Keratinocyte (primary cell): ENCODE measurements at regions not wholly inside any gene's neighbourhood (a gene's known extent, or its start where the extent isn't known, plus 50 kb on each side); places are given as distances from the start of the nearest gene placed in this dataset.
"Not testable (repeated sequence)": the region's sequence is repeated elsewhere in the genome, so short reads cannot be mapped to it uniquely, and the experiment has no call there.

ENCODE experiments used
- DNase-seq: peaks from one replicate; pipeline ENCODE4 v3.0.0-alpha.2; 2011; ENCODE audit warnings: low read depth, missing footprints, low spot score
- FAIRE-seq: peaks from 2 replicates; lab custom pipeline; 2011; peaks lifted over from hg19 to GRCh38; lab: Jason Lieb, UNC
- H2AFZ ChIP-seq: 2 replicates; pipeline ENCODE4 v1.6.0; 2012; ENCODE audit warnings: low read length, control low read depth, inconsistent platforms; ENCODE audit not compliant: control insufficient read depth
- H3K27ac ChIP-seq: 2 replicates; pipeline ENCODE4 v1.5.1; 2011; ENCODE audit warnings: low read length; ENCODE audit not compliant: control insufficient read depth, insufficient read depth
- H3K27me3 ChIP-seq: 3 replicates; pipeline ENCODE4 v1.6.0; 2011; ENCODE audit warnings: low read length; ENCODE audit not compliant: control insufficient read depth, insufficient read depth; ENCODE audit errors: extremely low read depth
- H3K36me3 ChIP-seq, 2 experiments: 2 replicates in 1 of 2; 3 replicates in 1 of 2; pipeline ENCODE4 v1.5.1; 2011; ENCODE audit warnings: low read length in 2 of 2, mild to moderate bottlenecking in 1 of 2; ENCODE audit not compliant: control insufficient read depth in 2 of 2, insufficient read depth in 2 of 2; ENCODE audit errors: extremely low read depth in 1 of 2
- H3K4me1 ChIP-seq: 3 replicates; pipeline ENCODE4 v1.5.1; 2011; ENCODE audit warnings: low read length; ENCODE audit not compliant: control insufficient read depth, insufficient read depth; ENCODE audit errors: extremely low read depth
- H3K4me2 ChIP-seq: 3 replicates; pipeline ENCODE4 v1.6.0; 2011; ENCODE audit warnings: low read depth, low read length; ENCODE audit not compliant: control insufficient read depth, insufficient read depth; ENCODE audit errors: extremely low read depth
- H3K4me3 ChIP-seq, 3 experiments: fragments of 200-600 bp in 1 of 3; sonication (generic) in 1 of 3; 2 replicates in 2 of 3; 3 replicates in 1 of 3; pipeline ENCODE4 v1.5.1; 2011 to 2016; ENCODE audit warnings: low read length in 3 of 3, mild to moderate bottlenecking in 3 of 3, control low read depth in 2 of 3, inconsistent platforms in 1 of 3, low read depth in 1 of 3, mixed read lengths in 1 of 3, mixed run types in 1 of 3, moderate library complexity in 1 of 3; ENCODE audit not compliant: control insufficient read depth in 2 of 3, insufficient read depth in 2 of 3; ENCODE audit errors: extremely low read depth in 1 of 3
- H3K79me2 ChIP-seq: 2 replicates; pipeline ENCODE4 v1.6.0; 2012; ENCODE audit warnings: low read length; ENCODE audit not compliant: control insufficient read depth, insufficient read depth
- H3K9ac ChIP-seq: 3 replicates; pipeline ENCODE4 v1.6.0; 2011; ENCODE audit warnings: low read length; ENCODE audit not compliant: control insufficient read depth, insufficient read depth; ENCODE audit errors: extremely low read depth
- H3K9me1 ChIP-seq: 3 replicates; pipeline ENCODE4 v1.6.0; 2011; ENCODE audit warnings: low read length; ENCODE audit not compliant: control insufficient read depth, insufficient read depth; ENCODE audit errors: extremely low read depth
- H3K9me3 ChIP-seq: 2 replicates; pipeline ENCODE4 v1.5.1; 2012; ENCODE audit warnings: low read depth, low read length; ENCODE audit not compliant: control insufficient read depth
- H4K20me1 ChIP-seq: 3 replicates; pipeline ENCODE4 v1.6.0; 2011; ENCODE audit warnings: low read length; ENCODE audit not compliant: control insufficient read depth, insufficient read depth; ENCODE audit errors: extremely low read depth
- CTCF ChIP-seq, 3 experiments: IDR thresholded peaks in 1 of 3; conservative IDR thresholded peaks in 1 of 3; optimal IDR thresholded peaks in 1 of 3; 2 replicates in 2 of 3; 3 replicates in 1 of 3; pipeline versions ENCODE3 to v1.5.1; 2011; ENCODE audit warnings: low read length in 3 of 3, mild to moderate bottlenecking in 3 of 3, moderate library complexity in 2 of 3, control low read depth in 1 of 3, inconsistent platforms in 1 of 3; ENCODE audit not compliant: insufficient read depth in 2 of 3; ENCODE audit errors: extremely low read depth in 1 of 3
- EZH2 ChIP-seq: IDR thresholded peaks from one replicate; pipeline ENCODE4 v1.6.1; 2012; ENCODE audit warnings: inconsistent platforms, mild to moderate bottlenecking, low read length, moderate library complexity
- dilution Hi-C: fragments of 300-500 bp; cut with MboI; formaldehyde crosslinking; loops from one replicate; pipeline ENCODE4 v1.7.0; 2020; ENCODE audit warnings: low sequenced_read_pairs; ENCODE audit not compliant: extremely low pct_ligation_motif_present

DNA sequence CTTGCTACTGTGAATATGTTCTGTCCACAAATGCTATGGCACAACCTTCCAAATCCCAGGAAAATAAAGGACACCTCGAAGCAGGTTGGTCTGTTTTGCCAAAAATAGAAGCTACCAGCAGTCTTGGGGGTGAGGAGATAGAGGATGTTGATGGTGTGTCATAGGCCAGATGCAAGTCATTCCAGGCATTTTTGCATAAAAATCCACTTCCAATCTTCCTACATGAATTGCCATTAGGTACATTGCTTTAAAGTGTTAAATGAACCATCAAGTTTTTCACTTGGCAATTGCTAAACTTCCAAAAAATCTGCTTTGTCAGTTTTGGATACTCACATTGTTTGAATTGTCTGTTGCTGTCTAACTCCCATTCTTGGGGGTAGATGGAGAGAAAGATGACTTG lies 295.4 kb downstream of the MYCN start:
- TF ChIP-seq EZH2 (no peak), CTCF (optimal IDR thresholded peaks at IDR 0.05 in 1 of 3, IDR thresholded peaks at IDR 0.05 in 1 of 3, conservative IDR thresholded peaks at IDR 0.05 in 1 of 3; ENCODE audit: extremely low read depth in 1 of 3, insufficient read depth in 2 of 3, low read length in 3 of 3) (no peak)
- H3K27ac ChIP-seq, result no peak overlapping the region
- no peaks in the 10 kb centered on the region for H4K20me1 ChIP-seq
- H3K4me2 ChIP-seq, result no peak overlapping the region
- no peaks in the 10 kb centered on the region for H3K27me3 ChIP-seq
- no peaks in the 10 kb centered on the region for H3K36me3 ChIP-seq
- no peak overlapping the region for H3K9ac ChIP-seq
- H3K4me1 ChIP-seq, result no peaks in the 10 kb centered on the region
- no peak overlapping the region for H2AFZ ChIP-seq
- no peak overlapping the region for H3K4me3 ChIP-seq
- no peaks in the 10 kb centered on the region for H3K9me1 ChIP-seq
- no peaks in the 10 kb centered on the region for H3K9me3 ChIP-seq
- no peaks in the 10 kb centered on the region for H3K79me2 ChIP-seq
- dilution Hi-C loops, result no loop called here
- no peak for FAIRE-seq
- DNase-seq, result no peak

DNA sequence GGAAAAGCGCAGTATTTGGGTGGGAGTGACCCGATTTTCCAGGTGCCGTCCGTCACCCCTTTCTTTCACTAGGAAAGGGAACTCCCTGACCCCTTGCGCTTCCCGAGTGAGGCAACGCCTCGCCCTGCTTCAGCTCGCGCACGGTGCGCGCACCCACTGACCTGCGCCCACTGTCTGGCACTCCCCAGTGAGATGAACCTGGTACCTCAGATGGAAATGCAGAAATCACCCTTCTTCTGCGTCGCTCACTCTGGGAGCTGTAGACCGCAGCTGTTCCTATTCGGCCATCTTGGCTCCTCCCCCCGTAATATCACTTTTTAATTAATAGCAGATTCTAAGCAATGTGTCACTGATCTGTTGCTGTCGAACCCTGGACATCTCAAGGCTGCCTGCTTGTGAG lies 294.9 kb downstream of the MYCN start:
- FAIRE-seq, H3K9ac ChIP-seq, H3K4me1 ChIP-seq, H3K27me3 ChIP-seq, DNase-seq, dilution Hi-C loops, H3K79me2 ChIP-seq, H3K4me2 ChIP-seq, H3K36me3 ChIP-seq, H3K4me3 ChIP-seq, H3K9me3 ChIP-seq, H3K27ac ChIP-seq, H2AFZ ChIP-seq, H4K20me1 ChIP-seq, H3K9me1 ChIP-seq: not testable (repeated sequence)

DNA sequence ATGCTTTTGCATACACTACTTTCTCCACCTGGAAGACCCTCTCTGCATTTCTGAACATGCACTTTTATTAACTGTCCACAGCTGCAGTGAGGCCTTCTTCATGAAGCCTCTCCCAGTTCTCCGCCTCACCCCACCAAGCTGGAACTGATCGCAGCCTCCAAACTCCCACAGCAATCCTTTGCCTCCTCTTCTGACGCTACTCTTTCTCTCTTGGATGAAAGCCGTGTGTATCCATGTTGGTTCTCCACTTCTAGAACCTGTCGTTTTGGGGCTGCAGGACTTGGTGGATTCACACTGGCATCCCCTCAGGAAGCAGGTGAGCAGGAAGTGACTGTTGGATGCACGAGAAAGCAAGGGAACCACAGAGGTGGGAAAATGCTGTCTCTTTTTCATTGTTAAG lies 288.6 kb downstream of the MYCN start:
- FAIRE-seq, result no peak
- no peak for TF ChIP-seq EZH2
- TF ChIP-seq CTCF (optimal IDR thresholded peaks at IDR 0.05 in 1 of 3, IDR thresholded peaks at IDR 0.05 in 1 of 3, conservative IDR thresholded peaks at IDR 0.05 in 1 of 3; ENCODE audit: extremely low read depth in 1 of 3, insufficient read depth in 2 of 3, low read length in 3 of 3), result no peak
- no peaks in the 10 kb centered on the region for H3K9me1 ChIP-seq

More for the DNA sequence above, 288.6 kb downstream of the MYCN start:
- Histone ChIP-seq H3K4me2 (no peak overlapping the region), H2AFZ (no peak overlapping the region), H4K20me1 (no peaks in the 10 kb centered on the region), H3K4me3 (no peak overlapping the region), H3K27me3 (peaks cover 10% of the 10 kb centered on the region), H3K79me2 (no peaks in the 10 kb centered on the region), H3K9me3 (no peaks in the 10 kb centered on the region), H3K36me3 (no peaks in the 10 kb centered on the region), H3K27ac (no peak overlapping the region), H3K4me1 (no peaks in the 10 kb centered on the region), H3K9ac (no peak overlapping the region)
- dilution Hi-C loops, result no loop called here
- DNase-seq, result no peak
